GM12873 (cell line): ENCODE measurements at regions not wholly inside any gene's neighbourhood (a gene's known extent, or its start where the extent isn't known, plus 50 kb on each side); places are given as distances from the start of the nearest gene placed in this dataset.

Experiments
- CTCF ChIP-seq: IDR thresholded peaks from 2 replicates; pipeline ENCODE4 v1.5.1; 2012; ENCODE audit warnings: low read depth, mild to moderate bottlenecking, moderate library complexity, low read length, control low read depth; ENCODE audit not compliant: insufficient read depth; ENCODE audit errors: missing control alignments

- TF ChIP-seq CTCF = no peak
These were observed 189.4 kb upstream of the SHH start for GRCh38 chr7:156001496-156002260.

GRCh38 chr7:156000601-156001396, 188.5 kb upstream of the SHH start:
- no peak for TF ChIP-seq CTCF

- no peak for TF ChIP-seq CTCF
These were observed 187.6 kb upstream of the SHH start for GRCh38 chr7:155999631-156000489.

- no peak for TF ChIP-seq CTCF
These were observed 186.7 kb upstream of the SHH start for GRCh38 chr7:155998766-155999630.

- no peak for TF ChIP-seq CTCF
These were observed 186.0 kb upstream of the SHH start for GRCh38 chr7:155998328-155998691.

GRCh38 chr7:155997431-155998327, 185.4 kb upstream of the SHH start:
- TF ChIP-seq CTCF = no peak
